ENCODE measurements at regions not wholly inside any gene's neighbourhood (a gene's known extent, or its start where the extent isn't known, plus 50 kb on each side); places are given as distances from the start of the nearest gene placed in this dataset.

GRCh38 chr13:65470781-65471180 lies 1759.4 kb downstream of the PCDH9 start:
- Mint-ChIP-seq H3K4me1 (ENCODE audit: low read depth) (no peaks in the 10 kb centered on the region), H3K4me3 (no peak overlapping the region), H3K36me3 (ENCODE audit: low read depth) (no peaks in the 10 kb centered on the region), H3K27me3 (no peaks in the 10 kb centered on the region), H3K9me3 (peaks cover 4% of the 10 kb centered on the region), H3K27ac (no peak overlapping the region)
- TF ChIP-seq CTCF (IDR thresholded peaks at IDR 0.05), result no peak
- no peaks in the 10 kb centered on the region for H3K36me3 ChIP-seq (ENCODE audit: insufficient read depth, low read length)
- no peak for ATAC-seq (ENCODE audit: poor library complexity)
- H3K27ac ChIP-seq (ENCODE audit: low read depth in 1 of 2, low read length in 2 of 2), result no peak overlapping the region
- CTCF ChIA-PET, result no interaction called here
- H3K4me3 ChIP-seq (ENCODE audit: low read length), result no peak overlapping the region
- DNase-seq, result no peak
- H3K9me3 ChIP-seq (ENCODE audit: control insufficient read depth in 1 of 2, insufficient read depth in 1 of 2, low read length in 2 of 2), result peaks cover 6 to 9% of the 10 kb centered on the region in 2 experiments
- H3K4me1 ChIP-seq (ENCODE audit: insufficient read depth, low read length), result no peaks in the 10 kb centered on the region
- intact Hi-C loops (cut with DNase I, micrococcal nuclease), result no loop called here
- POLR2A ChIA-PET, result no interaction called here
- no peaks in the 10 kb centered on the region for H3K27me3 ChIP-seq (ENCODE audit: control insufficient read depth in 1 of 2, insufficient read depth in 2 of 2, low read length in 2 of 2)

- Mint-ChIP-seq H3K27ac (no peak overlapping the region), H3K4me1 (ENCODE audit: low read depth) (no peaks in the 10 kb centered on the region), H3K9me3 (peaks cover 9% of the 10 kb centered on the region), H3K4me3 (no peak overlapping the region), H3K36me3 (ENCODE audit: low read depth) (no peaks in the 10 kb centered on the region), H3K27me3 (no peaks in the 10 kb centered on the region)
- CTCF ChIA-PET, result no interaction called here
- H3K27me3 ChIP-seq (ENCODE audit: control insufficient read depth in 1 of 2, insufficient read depth in 2 of 2, low read length in 2 of 2), result no peaks in the 10 kb centered on the region
- intact Hi-C loops (cut with DNase I, micrococcal nuclease), result no loop called here
- TF ChIP-seq CTCF (IDR thresholded peaks at IDR 0.05), result no peak
- ATAC-seq (ENCODE audit: poor library complexity), result no peak
- POLR2A ChIA-PET, result no interaction called here
- H3K4me3 ChIP-seq (ENCODE audit: low read length), result no peak overlapping the region
- peaks cover 0 to 9% of the 10 kb centered on the region in 2 experiments for H3K9me3 ChIP-seq (ENCODE audit: control insufficient read depth in 1 of 2, insufficient read depth in 1 of 2, low read length in 2 of 2)
- H3K36me3 ChIP-seq (ENCODE audit: insufficient read depth, low read length), result no peaks in the 10 kb centered on the region
- H3K27ac ChIP-seq (ENCODE audit: low read depth in 1 of 2, low read length in 2 of 2), result no peak overlapping the region
- DNase-seq, result no peak
- H3K4me1 ChIP-seq (ENCODE audit: insufficient read depth, low read length), result no peaks in the 10 kb centered on the region
Observed at GRCh38 chr13:65468628-65469027, 1761.5 kb downstream of the PCDH9 start.

- no peak for ATAC-seq (ENCODE audit: poor library complexity)
- DNase-seq, result no peak
- no peak overlapping the region for H3K4me3 ChIP-seq (ENCODE audit: low read length)
- H3K4me1 Mint-ChIP-seq (ENCODE audit: low read depth), result no peaks in the 10 kb centered on the region
- CTCF ChIA-PET, result no interaction called here
- no peak overlapping the region for H3K27ac ChIP-seq (ENCODE audit: low read depth in 1 of 2, low read length in 2 of 2)
- H3K27ac Mint-ChIP-seq, result no peak overlapping the region
- POLR2A ChIA-PET, result no interaction called here
- H3K36me3 Mint-ChIP-seq (ENCODE audit: low read depth), result no peaks in the 10 kb centered on the region
- no peaks in the 10 kb centered on the region for H3K27me3 Mint-ChIP-seq
- H3K4me1 ChIP-seq (ENCODE audit: insufficient read depth, low read length), result no peaks in the 10 kb centered on the region
- intact Hi-C loops (cut with DNase I, micrococcal nuclease), result no loop called here
- no peaks in the 10 kb centered on the region for H3K27me3 ChIP-seq (ENCODE audit: control insufficient read depth in 1 of 2, insufficient read depth in 2 of 2, low read length in 2 of 2)
- H3K36me3 ChIP-seq (ENCODE audit: insufficient read depth, low read length), result no peaks in the 10 kb centered on the region
- no peak for TF ChIP-seq CTCF (IDR thresholded peaks at IDR 0.05)
- peaks cover 12% of the 10 kb centered on the region for H3K9me3 Mint-ChIP-seq
- no peak overlapping the region for H3K4me3 Mint-ChIP-seq
- H3K9me3 ChIP-seq (ENCODE audit: control insufficient read depth in 1 of 2, insufficient read depth in 1 of 2, low read length in 2 of 2), result peaks cover 0 to 5% of the 10 kb centered on the region in 2 experiments
Observed at GRCh38 chr13:65461590-65461989, 1768.5 kb downstream of the PCDH9 start.
